A549 (cell line): ENCODE measurements at regions not wholly inside any gene's neighbourhood (a gene's known extent, or its start where the extent isn't known, plus 50 kb on each side); places are given as distances from the start of the nearest gene placed in this dataset.
A peak's percentile ranks its signal among the peaks of the same experiment; 100 is the strongest.

Experiments
- ATAC-seq, 2 experiments: fragments of 200-7000 bp in 1 of 2; fragments of >200 bp in 1 of 2; cut with Nextera tagmentation in 1 of 2; cut with Tn5 transposase in 1 of 2; 3 replicates each; pipeline versions ENCODE4 v1.8.0 to v1.9.1; 2018 to 2020; ENCODE audit warnings: mild to moderate bottlenecking in 1 of 2, moderate library complexity in 1 of 2
- CTCF ChIA-PET: fragments of 300-600 bp; sonication (Branson Sonifier 250); formaldehyde crosslinking; extraction: SDS; loops from one replicate; lab custom pipeline; 2021; ENCODE audit warnings: antibody characterized with exemption, inconsistent platforms; lab: Yijun Ruan, JAX
- POLR2A ChIA-PET: fragments of 350-600 bp; formaldehyde crosslinking; extraction: SDS; loops from one replicate; lab custom pipeline; 2021; ENCODE audit warnings: antibody characterized with exemption, inconsistent platforms; lab: Yijun Ruan, JAX
- DNase-seq, 2 experiments: peaks; one replicate each; pipeline versions ENCODE4 v3.0.0 to v3.0.0-alpha.2; 2011 to 2016; ENCODE audit warnings: low read depth in 1 of 2, low spot score in 1 of 2
- FAIRE-seq: peaks from 2 replicates; lab custom pipeline; 2011; peaks lifted over from hg19 to GRCh38; lab: Jason Lieb, UNC
- H3K27ac ChIP-seq, 2 experiments: fragments of >200 bp; sonication (Bioruptor Twin); formaldehyde crosslinking; 3 replicates each; pipeline ENCODE4 v1.5.1; 2016 to 2017
- H3K4me1 ChIP-seq: fragments of >200 bp; sonication (Bioruptor Twin); formaldehyde crosslinking; 3 replicates; pipeline ENCODE4 v1.6.1; 2016
- H3K4me2 ChIP-seq: fragments of >200 bp; sonication (Bioruptor Twin); formaldehyde crosslinking; 3 replicates; pipeline ENCODE4 v1.6.1; 2016
- H3K4me3 ChIP-seq: fragments of >200 bp; sonication (Bioruptor Twin); formaldehyde crosslinking; 3 replicates; pipeline ENCODE4 v1.5.1; 2016
- H3K9me3 ChIP-seq: fragments of >200 bp; sonication (Bioruptor Twin); formaldehyde crosslinking; 3 replicates; pipeline ENCODE4 v1.6.1; 2016
- CBX2 ChIP-seq: fragments of 200-600 bp; sonication (generic); IDR thresholded peaks from 2 replicates; pipeline ENCODE4 v1.6.1; 2016; ENCODE audit warnings: low read depth, mild to moderate bottlenecking, borderline replicate concordance
- CBX8 ChIP-seq: fragments of 200-600 bp; sonication (generic); IDR thresholded peaks from 2 replicates; pipeline ENCODE4 v1.6.1; 2016
- CEBPB ChIP-seq, 2 experiments: fragments of >200 bp in 1 of 2; sonication (Bioruptor Twin) in 1 of 2; formaldehyde crosslinking in 1 of 2; IDR thresholded peaks; 2 replicates each; pipeline ENCODE4 v1.6.1; 2012 to 2016
- CHD2 ChIP-seq: fragments of 150-350 bp; IDR thresholded peaks from 2 replicates; pipeline ENCODE4 v1.6.1; 2014; ENCODE audit warnings: low read length; ENCODE audit not compliant: partially characterized antibody
- CHD4 ChIP-seq: fragments of 200-600 bp; sonication (generic); IDR thresholded peaks from 2 replicates; pipeline ENCODE4 v1.6.1; 2016; ENCODE audit warnings: antibody characterized with exemption, mild to moderate bottlenecking, borderline replicate concordance
- EHF ChIP-seq: fragments of 250-450 bp; sonication (Bioruptor Pico); IDR thresholded peaks from 2 replicates; pipeline ENCODE4 v1.5.0; 2020; ENCODE audit warnings: mild to moderate bottlenecking
- EP300 ChIP-seq, 2 experiments: fragments of >200 bp; sonication (Bioruptor Twin); formaldehyde crosslinking; IDR thresholded peaks; 2 replicates in 1 of 2; 3 replicates in 1 of 2; pipeline ENCODE4 v1.6.1; 2016 to 2017
- GATA3 ChIP-seq: IDR thresholded peaks from 2 replicates; pipeline ENCODE4 v1.6.1; 2012; ENCODE audit warnings: borderline replicate concordance
- HDAC2 ChIP-seq: fragments of 200-600 bp; sonication (generic); IDR thresholded peaks from 2 replicates; pipeline ENCODE4 v1.6.1; 2016
- HEYL ChIP-seq: fragments of 250-450 bp; sonication (Bioruptor Pico); IDR thresholded peaks from 2 replicates; pipeline ENCODE4 v1.8.0; 2021; ENCODE audit warnings: mild to moderate bottlenecking, moderate library complexity
- HOXB13 ChIP-seq: fragments of 250-450 bp; sonication (Bioruptor Pico); IDR thresholded peaks from 2 replicates; pipeline ENCODE4 v1.5.0; 2020; ENCODE audit warnings: low read depth, mild to moderate bottlenecking, moderate library complexity
- JUNB ChIP-seq: fragments of >200 bp; sonication (Bioruptor Twin); formaldehyde crosslinking; IDR thresholded peaks from 2 replicates; pipeline ENCODE4 v1.6.1; 2016
- KDM5A ChIP-seq: fragments of 200-600 bp; sonication (generic); IDR thresholded peaks from 2 replicates; pipeline ENCODE4 v1.6.1; 2016; ENCODE audit warnings: antibody characterized with exemption, mild to moderate bottlenecking
- MAFK ChIP-seq: fragments of 450-650 bp; IDR thresholded peaks from 2 replicates; pipeline ENCODE4 v1.6.1; 2014; ENCODE audit not compliant: partially characterized antibody
- NFE2L2 ChIP-seq: fragments of 150-350 bp; conservative IDR thresholded peaks from 2 replicates; pipeline ENCODE4 v1.6.1; 2014; ENCODE audit warnings: low read length
- PHF8 ChIP-seq: fragments of 200-600 bp; sonication (generic); IDR thresholded peaks from 2 replicates; pipeline ENCODE4 v1.6.1; 2016; ENCODE audit warnings: low read depth, mild to moderate bottlenecking, antibody characterized with exemption, moderate library complexity, borderline replicate concordance
- POLR2A ChIP-seq: IDR thresholded peaks from 2 replicates; pipeline ENCODE4 v1.6.1; 2012; ENCODE audit warnings: mild to moderate bottlenecking, low read length
- POLR2AphosphoS2 ChIP-seq: conservative IDR thresholded peaks from 2 replicates; pipeline ENCODE4 v1.6.1; 2012; ENCODE audit warnings: low read length, improper control_type of control experiment, inconsistent platforms
- RCOR1 ChIP-seq: fragments of 150-350 bp; IDR thresholded peaks from 2 replicates; pipeline ENCODE4 v1.6.1; 2014; ENCODE audit warnings: antibody characterized with exemption, low read length, low read depth
- RFX5 ChIP-seq: fragments of 450-650 bp; IDR thresholded peaks from 2 replicates; pipeline ENCODE4 v1.7.1; 2014; ENCODE audit warnings: antibody characterized with exemption, mild to moderate bottlenecking, moderate library complexity
- SREBF2 ChIP-seq: fragments of 450-650 bp; IDR thresholded peaks from 2 replicates; pipeline ENCODE4 v1.6.1; 2014; ENCODE audit warnings: mild to moderate bottlenecking, moderate library complexity
- ZC3H11A ChIP-seq: fragments of 450-650 bp; IDR thresholded peaks from 2 replicates; pipeline ENCODE4 v1.6.1; 2014; ENCODE audit warnings: antibody characterized with exemption, mild to moderate bottlenecking
- ZFP36 ChIP-seq: fragments of 450-650 bp; IDR thresholded peaks from 2 replicates; pipeline ENCODE4 v1.6.1; 2014; ENCODE audit warnings: borderline replicate concordance; ENCODE audit not compliant: partially characterized antibody
- ZNF302 ChIP-seq: fragments of 250-450 bp; sonication (Bioruptor Pico); IDR thresholded peaks from 2 replicates; pipeline ENCODE4 v1.9.0; 2021; ENCODE audit warnings: inconsistent platforms, mild to moderate bottlenecking, moderate library complexity
- ZSCAN20 ChIP-seq: fragments of 250-450 bp; sonication (Bioruptor Pico); IDR thresholded peaks from 2 replicates; pipeline ENCODE4 v1.8.0; 2022; ENCODE audit warnings: mild to moderate bottlenecking, moderate library complexity
- WGBS: methylation state at CpG from one replicate; pipeline ENCODE4 v1.1.6; 2017; ENCODE audit errors: missing lambda C conversion rate; 5-methylcytosine and 5-hydroxymethylcytosine counted together
- TF ChIP-seq, protein P1 (sequence below): fragments of >200 bp; sonication (Bioruptor Twin); formaldehyde crosslinking; IDR thresholded peaks from 3 replicates; pipeline ENCODE4 v1.5.1; 2016
- TF ChIP-seq, protein P2 (sequence below): fragments of 450-650 bp; IDR thresholded peaks from 2 replicates; pipeline ENCODE4 v1.6.1; 2014; ENCODE audit warnings: antibody characterized with exemption
- TF ChIP-seq, protein P3 (sequence below): IDR thresholded peaks from 2 replicates; pipeline ENCODE4 v1.6.1; 2012
- TF ChIP-seq, protein P4 (sequence below): fragments of >200 bp; sonication (Bioruptor Twin); formaldehyde crosslinking; IDR thresholded peaks from 2 replicates; pipeline ENCODE4 v1.6.1; 2016
- TF ChIP-seq, protein P5 (sequence below): fragments of 250-450 bp; sonication (Bioruptor Pico); IDR thresholded peaks from 2 replicates; pipeline ENCODE4 v1.5.0; 2020; ENCODE audit warnings: low read depth, mild to moderate bottlenecking, moderate library complexity

DNA sequence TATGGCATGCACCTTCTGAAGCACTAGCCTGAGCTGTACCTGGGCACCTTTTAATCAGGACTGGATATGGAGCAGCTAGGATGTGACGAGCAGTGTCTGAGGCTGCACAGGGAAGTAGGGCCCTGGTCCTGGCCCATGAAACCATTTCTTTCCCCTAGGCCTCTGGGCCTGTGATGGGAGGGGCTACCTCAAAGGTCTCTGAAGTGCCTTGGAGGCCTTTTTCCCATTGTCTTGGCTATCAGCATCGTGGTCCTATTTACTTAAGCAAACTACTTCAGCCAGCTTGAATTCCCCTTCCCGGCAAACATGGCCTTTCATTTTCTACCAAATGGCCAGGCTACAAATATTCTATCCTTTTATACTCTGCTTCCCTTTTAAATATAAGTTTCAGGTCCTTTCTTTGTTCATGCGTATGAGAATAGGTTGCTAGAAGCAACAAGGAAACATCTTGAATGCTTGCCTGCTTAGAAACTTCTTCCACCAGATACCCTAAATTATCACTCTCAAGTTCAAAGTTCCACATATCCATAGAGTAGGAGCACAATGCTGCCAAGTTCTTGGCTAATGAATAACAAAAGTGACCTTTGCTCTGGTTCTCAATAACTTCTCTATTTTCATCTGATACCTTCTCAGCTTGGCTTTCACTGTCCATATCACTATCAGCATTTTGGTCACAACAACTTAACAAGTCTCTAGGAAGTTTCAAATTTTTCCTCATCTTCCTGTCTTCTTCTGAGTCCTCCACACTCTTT, 673.1 kb downstream of the HTR1B start:
- Histone ChIP-seq H3K4me3 (no peak overlapping the region), H3K27ac (no peak overlapping the region), H3K9me3 (no peaks in the 10 kb centered on the region), H3K4me2 (no peak overlapping the region), H3K4me1 (no peaks in the 10 kb centered on the region)
- ATAC-seq = no peak
- DNase-seq = no peak
- FAIRE-seq = no peak
- CTCF ChIA-PET = no interaction called here
- POLR2A ChIA-PET = no interaction called here
- no peak for TF ChIP-seq CEBPB (IDR thresholded peaks at IDR 0.05)
- TF ChIP-seq CBX8 = no peak
- TF ChIP-seq ZNF302 = no peak
- no peak for TF ChIP-seq KDM5A
- TF ChIP-seq CHD4 = no peak
- TF ChIP-seq, protein P1, sequence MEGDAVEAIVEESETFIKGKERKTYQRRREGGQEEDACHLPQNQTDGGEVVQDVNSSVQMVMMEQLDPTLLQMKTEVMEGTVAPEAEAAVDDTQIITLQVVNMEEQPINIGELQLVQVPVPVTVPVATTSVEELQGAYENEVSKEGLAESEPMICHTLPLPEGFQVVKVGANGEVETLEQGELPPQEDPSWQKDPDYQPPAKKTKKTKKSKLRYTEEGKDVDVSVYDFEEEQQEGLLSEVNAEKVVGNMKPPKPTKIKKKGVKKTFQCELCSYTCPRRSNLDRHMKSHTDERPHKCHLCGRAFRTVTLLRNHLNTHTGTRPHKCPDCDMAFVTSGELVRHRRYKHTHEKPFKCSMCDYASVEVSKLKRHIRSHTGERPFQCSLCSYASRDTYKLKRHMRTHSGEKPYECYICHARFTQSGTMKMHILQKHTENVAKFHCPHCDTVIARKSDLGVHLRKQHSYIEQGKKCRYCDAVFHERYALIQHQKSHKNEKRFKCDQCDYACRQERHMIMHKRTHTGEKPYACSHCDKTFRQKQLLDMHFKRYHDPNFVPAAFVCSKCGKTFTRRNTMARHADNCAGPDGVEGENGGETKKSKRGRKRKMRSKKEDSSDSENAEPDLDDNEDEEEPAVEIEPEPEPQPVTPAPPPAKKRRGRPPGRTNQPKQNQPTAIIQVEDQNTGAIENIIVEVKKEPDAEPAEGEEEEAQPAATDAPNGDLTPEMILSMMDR = no peak
- TF ChIP-seq ZC3H11A = no peak
- 27% methylated on average over 4 of the region's 4 CpGs for WGBS

DNA sequence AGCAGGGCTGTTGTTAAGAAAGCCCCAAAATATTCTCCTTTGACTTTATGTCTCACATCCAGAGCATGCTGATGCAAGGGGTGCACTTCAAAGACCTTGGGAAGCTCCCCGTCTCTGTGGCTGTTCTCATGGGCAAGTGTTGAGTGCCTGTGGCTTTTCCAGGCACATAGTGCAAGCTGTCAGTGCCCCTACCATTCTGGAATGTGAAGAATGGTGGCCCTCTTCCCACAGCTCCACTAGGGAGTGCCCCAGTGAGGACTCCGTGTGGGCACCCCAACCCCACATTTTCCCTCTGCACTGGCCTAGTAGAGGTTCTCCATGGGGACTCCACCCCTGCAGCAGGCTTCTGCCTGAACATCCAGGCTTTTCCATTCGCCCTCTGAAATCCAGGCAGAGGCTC, 673.7 kb downstream of the HTR1B start:
- H3K4me2 ChIP-seq = no peak overlapping the region
- POLR2A ChIA-PET = no interaction called here
- CTCF ChIA-PET = no interaction called here
- no peaks in the 10 kb centered on the region for H3K9me3 ChIP-seq
- DNase-seq (no peak), FAIRE-seq (no peak)
- WGBS = 5% methylated on average over 3 of the region's 3 CpGs
- no peak overlapping the region for H3K4me3 ChIP-seq
- TF ChIP-seq, protein P2, sequence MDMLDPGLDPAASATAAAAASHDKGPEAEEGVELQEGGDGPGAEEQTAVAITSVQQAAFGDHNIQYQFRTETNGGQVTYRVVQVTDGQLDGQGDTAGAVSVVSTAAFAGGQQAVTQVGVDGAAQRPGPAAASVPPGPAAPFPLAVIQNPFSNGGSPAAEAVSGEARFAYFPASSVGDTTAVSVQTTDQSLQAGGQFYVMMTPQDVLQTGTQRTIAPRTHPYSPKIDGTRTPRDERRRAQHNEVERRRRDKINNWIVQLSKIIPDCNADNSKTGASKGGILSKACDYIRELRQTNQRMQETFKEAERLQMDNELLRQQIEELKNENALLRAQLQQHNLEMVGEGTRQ = no peak
- TF ChIP-seq ZSCAN20 = no peak
- TF ChIP-seq, protein P3, sequence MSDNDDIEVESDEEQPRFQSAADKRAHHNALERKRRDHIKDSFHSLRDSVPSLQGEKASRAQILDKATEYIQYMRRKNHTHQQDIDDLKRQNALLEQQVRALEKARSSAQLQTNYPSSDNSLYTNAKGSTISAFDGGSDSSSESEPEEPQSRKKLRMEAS = no peak
- no peak for TF ChIP-seq POLR2A
- no peak for TF ChIP-seq EHF
- no peak for TF ChIP-seq CHD4
- no peak for TF ChIP-seq ZNF302
- no peak for TF ChIP-seq CBX8
- TF ChIP-seq, all 56 proteins: peak for 0
- ATAC-seq = no peak
- Histone ChIP-seq H3K4me1 (no peaks in the 10 kb centered on the region), H3K27ac (no peak overlapping the region)

DNA sequence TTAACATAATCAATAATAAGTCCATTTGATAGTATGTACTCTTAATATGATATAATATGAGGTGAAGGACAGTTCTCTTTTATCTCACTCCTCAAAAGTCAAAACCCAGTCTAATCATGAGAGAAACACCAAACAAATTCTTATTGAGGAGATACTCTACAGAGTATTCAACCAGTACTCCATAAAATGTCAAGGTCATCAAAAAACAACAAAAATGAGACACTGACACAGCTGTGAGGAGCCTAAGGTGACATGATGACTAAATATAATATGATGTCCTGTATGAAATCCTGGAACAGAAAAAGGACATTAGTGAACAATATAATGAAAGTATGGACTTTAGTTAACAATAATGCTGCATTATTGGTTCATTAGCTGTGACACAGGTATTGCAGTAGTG, 675.1 kb downstream of the HTR1B start:
- no peak overlapping the region for H3K4me3 ChIP-seq
- DNase-seq (no peak), FAIRE-seq (no peak)
- H3K4me2 ChIP-seq = no peak overlapping the region
- H3K9me3 ChIP-seq = no peaks in the 10 kb centered on the region
- H3K4me1 ChIP-seq = no peaks in the 10 kb centered on the region
- peak; percentile 56 for TF ChIP-seq MAFK
- TF ChIP-seq ZFP36 = no peak
- TF ChIP-seq, all 56 proteins: peak for 1
- ATAC-seq = no peak
- H3K27ac ChIP-seq = no peak overlapping the region
- ChIA-PET POLR2A (no interaction called here), CTCF (no interaction called here)

DNA sequence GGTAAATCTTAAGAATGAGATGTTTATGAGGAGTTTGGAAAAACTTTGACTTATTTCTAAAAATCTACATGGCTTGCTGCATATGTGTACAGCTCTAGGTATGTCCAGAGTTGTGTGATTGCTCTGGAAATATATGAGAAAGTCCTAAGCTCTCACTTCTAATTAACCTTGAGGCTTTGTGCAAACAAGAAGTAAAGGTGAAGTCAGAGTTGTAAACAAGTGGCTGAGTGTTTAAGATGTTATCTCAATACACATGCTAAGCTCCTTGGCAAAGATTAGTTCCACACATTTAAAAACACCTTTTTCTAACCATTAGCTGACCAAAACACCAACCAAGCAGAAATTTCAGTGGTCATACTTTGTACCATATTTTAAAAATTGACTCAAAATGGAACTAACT, 684.2 kb downstream of the HTR1B start:
- H3K4me2 ChIP-seq = no peak overlapping the region
- TF ChIP-seq CBX2 (no peak), RCOR1 (no peak), EP300 (IDR thresholded peaks at IDR 0.05) (no peak), JUNB (no peak), NFE2L2 (no peak), POLR2AphosphoS2 (no peak), GATA3 (no peak), CBX8 (no peak), SREBF2 (no peak), KDM5A (no peak), HOXB13 (CRISPR knock-in tag) (no peak), HDAC2 (no peak), RFX5 (no peak), HEYL (no peak), PHF8 (no peak), CHD2 (no peak), MAFK (no peak), ZFP36 (no peak)
- TF ChIP-seq, protein P4, sequence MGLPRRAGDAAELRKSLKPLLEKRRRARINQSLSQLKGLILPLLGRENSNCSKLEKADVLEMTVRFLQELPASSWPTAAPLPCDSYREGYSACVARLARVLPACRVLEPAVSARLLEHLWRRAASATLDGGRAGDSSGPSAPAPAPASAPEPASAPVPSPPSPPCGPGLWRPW = no peak
- TF ChIP-seq, protein P5, sequence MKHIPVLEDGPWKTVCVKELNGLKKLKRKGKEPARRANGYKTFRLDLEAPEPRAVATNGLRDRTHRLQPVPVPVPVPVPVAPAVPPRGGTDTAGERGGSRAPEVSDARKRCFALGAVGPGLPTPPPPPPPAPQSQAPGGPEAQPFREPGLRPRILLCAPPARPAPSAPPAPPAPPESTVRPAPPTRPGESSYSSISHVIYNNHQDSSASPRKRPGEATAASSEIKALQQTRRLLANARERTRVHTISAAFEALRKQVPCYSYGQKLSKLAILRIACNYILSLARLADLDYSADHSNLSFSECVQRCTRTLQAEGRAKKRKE (CRISPR knock-in tag) = no peak
- TF ChIP-seq, all 56 proteins: peak for 0
- ChIA-PET POLR2A (no interaction called here), CTCF (no interaction called here)
- Histone ChIP-seq H3K4me1 (no peaks in the 10 kb centered on the region), H3K27ac (no peak overlapping the region), H3K4me3 (no peak overlapping the region), H3K9me3 (no peaks in the 10 kb centered on the region)
- FAIRE-seq (no peak), ATAC-seq (no peak), DNase-seq (no peak)
